ENCODE measurements at regions not wholly inside any gene's neighbourhood (a gene's known extent, or its start where the extent isn't known, plus 50 kb on each side); places are given as distances from the start of the nearest gene placed in this dataset.

DNA sequence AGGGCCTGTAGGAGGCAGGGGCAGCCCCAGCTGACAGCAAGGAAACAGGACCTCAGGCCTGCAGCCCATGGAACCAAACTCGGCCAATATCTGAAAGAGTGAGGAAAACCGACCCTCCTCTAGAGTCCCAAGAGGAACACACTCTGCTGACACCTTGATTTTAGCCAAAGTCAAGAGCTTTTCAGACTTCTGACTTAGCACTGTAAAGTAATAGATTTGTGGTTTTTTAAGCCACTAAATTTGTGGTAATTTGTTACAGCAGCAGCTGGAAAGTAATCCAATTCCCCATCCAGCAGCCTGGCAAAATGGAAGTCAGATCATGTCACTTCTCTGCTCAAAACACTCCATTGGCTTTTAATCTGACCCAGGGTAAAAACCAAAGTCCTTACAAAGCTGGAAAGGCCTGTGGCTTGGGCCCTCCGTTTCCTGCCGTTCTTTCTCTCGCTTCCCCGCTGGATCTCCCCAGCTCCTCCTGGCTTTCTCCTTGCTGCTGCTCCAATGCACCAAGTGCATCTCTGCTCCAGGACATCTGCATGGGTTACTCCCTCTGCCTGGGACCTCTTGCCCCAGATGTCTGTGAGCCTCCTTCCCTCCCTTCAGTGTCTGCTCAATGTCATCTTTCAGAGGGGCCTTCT lies 79.0 kb downstream of the C5orf15 start:
- TF ChIP-seq, protein P1, sequence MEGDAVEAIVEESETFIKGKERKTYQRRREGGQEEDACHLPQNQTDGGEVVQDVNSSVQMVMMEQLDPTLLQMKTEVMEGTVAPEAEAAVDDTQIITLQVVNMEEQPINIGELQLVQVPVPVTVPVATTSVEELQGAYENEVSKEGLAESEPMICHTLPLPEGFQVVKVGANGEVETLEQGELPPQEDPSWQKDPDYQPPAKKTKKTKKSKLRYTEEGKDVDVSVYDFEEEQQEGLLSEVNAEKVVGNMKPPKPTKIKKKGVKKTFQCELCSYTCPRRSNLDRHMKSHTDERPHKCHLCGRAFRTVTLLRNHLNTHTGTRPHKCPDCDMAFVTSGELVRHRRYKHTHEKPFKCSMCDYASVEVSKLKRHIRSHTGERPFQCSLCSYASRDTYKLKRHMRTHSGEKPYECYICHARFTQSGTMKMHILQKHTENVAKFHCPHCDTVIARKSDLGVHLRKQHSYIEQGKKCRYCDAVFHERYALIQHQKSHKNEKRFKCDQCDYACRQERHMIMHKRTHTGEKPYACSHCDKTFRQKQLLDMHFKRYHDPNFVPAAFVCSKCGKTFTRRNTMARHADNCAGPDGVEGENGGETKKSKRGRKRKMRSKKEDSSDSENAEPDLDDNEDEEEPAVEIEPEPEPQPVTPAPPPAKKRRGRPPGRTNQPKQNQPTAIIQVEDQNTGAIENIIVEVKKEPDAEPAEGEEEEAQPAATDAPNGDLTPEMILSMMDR (IDR thresholded peaks at IDR 0.05) = no peak
- no peak for TF ChIP-seq POLR2A (IDR thresholded peaks at IDR 0.05)
